HepG2 (cell line): ENCODE measurements at regions not wholly inside any gene's neighbourhood (a gene's known extent, or its start where the extent isn't known, plus 50 kb on each side); places are given as distances from the start of the nearest gene placed in this dataset.
"Not testable (repeated sequence)": the region's sequence is repeated elsewhere in the genome, so short reads cannot be mapped to it uniquely, and the experiment has no call there.

Experiments used
- ATAC-seq: fragments of 200-7000 bp; cut with Tn5 transposase; 3 replicates; pipeline ENCODE4 v1.9.1; 2020; ENCODE audit warnings: mild to moderate bottlenecking, moderate library complexity
- BruUV-seq: library from RNA; stranded (reverse); fragments of 400-500 nt; replicated peaks from 2 replicates; lab custom pipeline; 2021; lab: Mats Ljungman, UMichigan
- CTCF ChIA-PET: fragments of 300-600 bp; formaldehyde crosslinking; extraction: SDS; loops from one replicate; lab custom pipeline; 2021; ENCODE audit warnings: low total read pairs, inconsistent platforms, low intra/inter-chr PET ratio; lab: Yijun Ruan, JAX
- POLR2A ChIA-PET: fragments of 350-600 bp; sonication (Branson Sonifier 250); formaldehyde crosslinking; loops from one replicate; lab custom pipeline; 2020; ENCODE audit warnings: antibody characterized with exemption, inconsistent platforms; lab: Yijun Ruan, JAX
- DNase-seq: peaks from one replicate; pipeline ENCODE4 v3.0.0-alpha.2; 2015; ENCODE audit warnings: low spot score
- FAIRE-seq: peaks from 3 replicates; lab custom pipeline; 2011; peaks lifted over from hg19 to GRCh38; lab: Jason Lieb, UNC
- H2AFZ ChIP-seq: one replicate; pipeline ENCODE4 v1.6.1; 2011; ENCODE audit warnings: low read length, inconsistent platforms
- H3K27ac ChIP-seq: fragments of 300-600 bp; 3 replicates; pipeline ENCODE4 v1.8.0; 2011; ENCODE audit warnings: mixed run types, mild to moderate bottlenecking, mixed read lengths, low read length, inconsistent platforms; ENCODE audit not compliant: insufficient read depth; ENCODE audit errors: extremely low read length
- H3K27me3 ChIP-seq, 2 experiments: fragments of 200-600 bp in 1 of 2; 2 replicates in 1 of 2; 3 replicates in 1 of 2; pipeline versions ENCODE4 v1.6.0 to v1.8.0; 2011; ENCODE audit warnings: low read length in 2 of 2, mild to moderate bottlenecking in 2 of 2, moderate library complexity in 2 of 2, inconsistent platforms in 1 of 2; ENCODE audit not compliant: insufficient read depth in 2 of 2, control insufficient read depth in 1 of 2
- H3K36me3 ChIP-seq, 2 experiments: fragments of 200-600 bp in 1 of 2; replicated peaks in 1 of 2; 2 replicates in 1 of 2; 3 replicates in 1 of 2; pipeline versions ENCODE4 v1.5.1 to v1.8.0; 2011; ENCODE audit warnings: low read length in 2 of 2, inconsistent platforms in 1 of 2; ENCODE audit not compliant: insufficient read depth in 2 of 2, control insufficient read depth in 1 of 2
- H3K4me1 ChIP-seq: 2 replicates; pipeline ENCODE4 v1.5.1; 2012; ENCODE audit warnings: low read length, inconsistent platforms; ENCODE audit not compliant: insufficient read depth
- H3K4me2 ChIP-seq: 2 replicates; pipeline ENCODE4 v1.6.0; 2011; ENCODE audit warnings: low read depth, low read length, inconsistent platforms
- H3K4me3 ChIP-seq, 3 experiments: fragments of 200-600 bp in 1 of 3; sonication (generic), shearing (Covaris generic) in 1 of 3; replicated peaks in 1 of 3; 2 replicates each; pipeline ENCODE4 v1.5.1; 2011 to 2016; ENCODE audit warnings: low read length in 3 of 3, inconsistent platforms in 2 of 3, low read depth in 2 of 3, mild to moderate bottlenecking in 2 of 3, control low read depth in 1 of 3, mixed read lengths in 1 of 3; ENCODE audit not compliant: insufficient read depth in 1 of 3
- H3K79me2 ChIP-seq: one replicate; pipeline ENCODE4 v1.6.1; 2011; ENCODE audit warnings: low read length, inconsistent platforms; ENCODE audit not compliant: insufficient read depth
- H3K9ac ChIP-seq: 2 replicates; pipeline ENCODE4 v1.6.0; 2011; ENCODE audit warnings: mild to moderate bottlenecking, low read depth, low read length, inconsistent platforms; ENCODE audit not compliant: insufficient read depth
- H3K9me3 ChIP-seq: 2 replicates; pipeline ENCODE4 v1.5.1; 2012; ENCODE audit warnings: mild to moderate bottlenecking, low read length
- H4K20me1 ChIP-seq: 2 replicates; pipeline ENCODE4 v1.6.0; 2011; ENCODE audit warnings: inconsistent platforms, mild to moderate bottlenecking, low read length, moderate library complexity; ENCODE audit not compliant: insufficient read depth
- ZBTB3 ChIP-seq: sonication (generic); formaldehyde crosslinking; IDR thresholded peaks from 2 replicates; pipeline ENCODE4 v1.4.0; 2020; ENCODE audit warnings: low read depth, mild to moderate bottlenecking, moderate library complexity, missing genetic modification reagents, borderline replicate concordance
- WGBS: methylation state at CpG from one replicate; pipeline ENCODE4 v1.1.6; 2017; ENCODE audit warnings: low lambda C conversion rate; 5-methylcytosine and 5-hydroxymethylcytosine counted together
- in situ Hi-C: cut with HindIII; loops from 2 replicates; pipeline ENCODE4 v1.10.0; 2017; ENCODE audit warnings: low pct_unique_long_range_greater_than_20kb; ENCODE audit not compliant: extremely low pct_ligation_motif_present
- intact Hi-C: fragments of 100-400 bp; cut with micrococcal nuclease; formaldehyde crosslinking; loops from one replicate; pipeline ENCODE4 v1.10.0; 2022; ENCODE audit not compliant: unreplicated experiment
- TF ChIP-seq, protein P1 (sequence below): IDR thresholded peaks from 2 replicates; pipeline ENCODE4 v1.6.1; 2016

DNA sequence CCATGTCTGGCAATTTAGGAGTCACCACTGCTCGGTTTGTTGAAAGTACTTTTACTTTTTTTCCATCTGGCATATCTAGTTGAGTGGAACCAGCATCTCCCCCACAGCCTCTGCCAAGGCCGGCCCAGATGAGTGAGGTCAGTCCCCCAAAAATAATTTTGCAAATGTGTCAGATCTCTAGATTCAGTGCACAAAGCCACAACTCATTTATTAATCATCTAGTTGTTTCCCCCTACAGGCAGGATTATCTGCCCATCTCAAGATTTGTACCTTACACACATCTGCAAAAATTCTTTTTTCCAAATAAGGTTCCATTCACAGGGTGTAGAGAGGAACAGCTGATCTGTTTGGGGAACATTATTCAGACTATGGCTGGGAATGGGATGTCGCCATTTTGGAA lies 174.0 kb upstream of the MXRA5 start:
- TF ChIP-seq, protein P1, sequence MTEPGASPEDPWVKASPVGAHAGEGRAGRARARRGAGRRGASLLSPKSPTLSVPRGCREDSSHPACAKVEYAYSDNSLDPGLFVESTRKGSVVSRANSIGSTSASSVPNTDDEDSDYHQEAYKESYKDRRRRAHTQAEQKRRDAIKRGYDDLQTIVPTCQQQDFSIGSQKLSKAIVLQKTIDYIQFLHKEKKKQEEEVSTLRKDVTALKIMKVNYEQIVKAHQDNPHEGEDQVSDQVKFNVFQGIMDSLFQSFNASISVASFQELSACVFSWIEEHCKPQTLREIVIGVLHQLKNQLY (CRISPR knock-in tag): no peak
- TF ChIP-seq ZBTB3 (CRISPR knock-in tag): no peak
- ATAC-seq: no peak
- BruUV-seq: no TSS peak

DNA sequence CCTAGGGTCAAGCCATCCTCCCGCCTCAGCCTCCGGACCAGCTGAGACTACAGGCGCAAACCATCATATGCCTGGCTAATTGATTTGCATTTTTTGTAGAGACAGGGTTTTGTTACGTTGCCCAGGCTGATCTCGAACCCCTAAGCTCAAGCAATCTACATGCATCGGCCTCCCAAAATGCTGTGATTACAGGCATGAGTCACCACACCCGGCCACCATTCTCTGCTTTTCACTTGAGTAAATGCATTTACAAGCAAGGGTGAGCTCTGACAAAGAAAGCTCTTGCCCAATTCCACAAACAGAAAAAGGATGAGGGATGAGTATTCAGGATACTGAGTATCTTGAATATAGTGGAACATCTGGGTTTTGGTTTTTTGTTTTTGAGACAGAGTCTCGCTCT lies 172.9 kb upstream of the MXRA5 start:
- in situ Hi-C loops, ATAC-seq, H3K4me3 ChIP-seq, H3K79me2 ChIP-seq, H3K27ac ChIP-seq, BruUV-seq, intact Hi-C loops, H3K4me1 ChIP-seq, H3K27me3 ChIP-seq, H3K9me3 ChIP-seq, H4K20me1 ChIP-seq, FAIRE-seq, DNase-seq, H3K9ac ChIP-seq, H2AFZ ChIP-seq, H3K4me2 ChIP-seq, POLR2A ChIA-PET, H3K36me3 ChIP-seq, CTCF ChIA-PET: not testable (repeated sequence)
- 0% methylated on average over 2 of the region's 8 CpGs for WGBS

More for the DNA sequence above, 174.0 kb upstream of the MXRA5 start:
- FAIRE-seq (no peak), DNase-seq (no peak)
- H3K36me3 ChIP-seq: no peaks in the 10 kb centered on the region
- WGBS: 0% methylated on average over 3 of the region's 3 CpGs
- H3K4me3 ChIP-seq: no peak overlapping the region
- no peaks in the 10 kb centered on the region for H3K9me3 ChIP-seq
- intact Hi-C loops: no loop called here
- no peaks in the 10 kb centered on the region for H3K27me3 ChIP-seq
- CTCF ChIA-PET: no interaction called here
- POLR2A ChIA-PET: no interaction called here
- H3K4me1 ChIP-seq: no peaks in the 10 kb centered on the region
- H2AFZ ChIP-seq: no peak overlapping the region
- no peak overlapping the region for H3K4me2 ChIP-seq
- H3K9ac ChIP-seq: no peak overlapping the region
- H3K27ac ChIP-seq: no peak overlapping the region
- H3K79me2 ChIP-seq: no peaks in the 10 kb centered on the region
- in situ Hi-C loops: no loop called here
- H4K20me1 ChIP-seq: no peaks in the 10 kb centered on the region
